PC-3 (cell line): ENCODE measurements at regions not wholly inside any gene's neighbourhood (a gene's known extent, or its start where the extent isn't known, plus 50 kb on each side); places are given as distances from the start of the nearest gene placed in this dataset.

Source experiments
- ATAC-seq: fragments of 200-7000 bp; cut with Tn5 transposase; 2 replicates; pipeline ENCODE4 v1.9.1; 2020; ENCODE audit warnings: mild to moderate bottlenecking, moderate library complexity
- BruUV-seq: library from RNA; stranded (reverse); fragments of 400-500 nt; replicated peaks from 2 replicates; lab custom pipeline; 2021; lab: Mats Ljungman, UMichigan
- CTCF ChIA-PET: fragments of 300-600 bp; sonication (Branson Sonifier 250); formaldehyde crosslinking; loops from one replicate; lab custom pipeline; 2022; ENCODE audit warnings: antibody characterized with exemption; lab: Charles Lee
- POLR2A ChIA-PET: fragments of 300-600 bp; sonication (Branson Sonifier 250); formaldehyde crosslinking; loops from one replicate; lab custom pipeline; 2022; ENCODE audit warnings: antibody characterized with exemption; ENCODE audit not compliant: unreplicated experiment; lab: Charles Lee
- DNase-seq: peaks from one replicate; pipeline ENCODE4 v3.0.0-alpha.2; 2015
- H2AFZ ChIP-seq: fragments of 300-600 bp; sonication (generic); 2 replicates; pipeline ENCODE4 v1.6.0; 2016; ENCODE audit warnings: antibody characterized with exemption, low read length
- H3F3A ChIP-seq: fragments of 300-600 bp; sonication (generic); one replicate; pipeline ENCODE4 v1.6.0; 2017; ENCODE audit warnings: antibody characterized with exemption, low read length, control low read depth, mild to moderate bottlenecking; ENCODE audit not compliant: unreplicated experiment
- H3K27ac ChIP-seq: fragments of 300-600 bp; sonication (generic); 2 replicates; pipeline ENCODE4 v1.5.1; 2016; ENCODE audit warnings: mild to moderate bottlenecking, low read length
- H3K27me3 ChIP-seq: fragments of 300-600 bp; sonication (generic); 2 replicates; pipeline ENCODE4 v1.6.1; 2016; ENCODE audit warnings: low read length, mixed read lengths
- H3K36me3 ChIP-seq: fragments of 300-600 bp; sonication (generic); 2 replicates; pipeline ENCODE4 v1.6.1; 2016; ENCODE audit warnings: low read depth, mixed run types, low read length, mixed read lengths
- H3K4me1 ChIP-seq: fragments of 300-600 bp; sonication (generic); 2 replicates; pipeline ENCODE4 v1.5.1; 2016; ENCODE audit warnings: low read length; ENCODE audit not compliant: insufficient read depth
- H3K4me2 ChIP-seq: fragments of 300-600 bp; sonication (generic); 2 replicates; pipeline ENCODE4 v1.6.0; 2016; ENCODE audit warnings: low read length
- H3K4me3 ChIP-seq: fragments of 300-600 bp; sonication (generic); 2 replicates; pipeline ENCODE4 v1.5.1; 2016; ENCODE audit warnings: mild to moderate bottlenecking, low read length, mixed read lengths
- H3K79me2 ChIP-seq: fragments of 300-600 bp; sonication (generic); 2 replicates; pipeline ENCODE4 v1.6.1; 2017; ENCODE audit warnings: low read length, mixed read lengths
- H3K9ac ChIP-seq: fragments of 300-600 bp; sonication (generic); 2 replicates; pipeline ENCODE4 v1.6.0; 2016; ENCODE audit warnings: mild to moderate bottlenecking, low read length
- H3K9me2 ChIP-seq: fragments of 300-600 bp; sonication (generic); replicated peaks from 2 replicates; pipeline ENCODE4 v1.6.1; 2016; ENCODE audit warnings: mixed run types, low read length, mixed read lengths
- H3K9me3 ChIP-seq: fragments of 300-600 bp; sonication (generic); 2 replicates; pipeline ENCODE4 v1.6.1; 2016; ENCODE audit warnings: low read length, mixed read lengths
- H4K20me1 ChIP-seq: fragments of 300-600 bp; sonication (generic); 2 replicates; pipeline ENCODE4 v1.6.1; 2016; ENCODE audit warnings: low read length, mixed read lengths
- CTCF ChIP-seq: fragments of 300-600 bp; sonication (generic); conservative IDR thresholded peaks from 2 replicates; pipeline ENCODE4 v1.5.1; 2017; ENCODE audit warnings: antibody characterized with exemption, low read depth, mild to moderate bottlenecking, low read length
- EZH2 ChIP-seq: fragments of 300-600 bp; sonication (generic); IDR thresholded peaks from one replicate; pipeline ENCODE4 v1.6.1; 2017; ENCODE audit warnings: antibody characterized with exemption, mild to moderate bottlenecking, low read length; ENCODE audit not compliant: unreplicated experiment
- EZH2phosphoT487 ChIP-seq: fragments of 300-600 bp; sonication (generic); IDR thresholded peaks from 2 replicates; pipeline ENCODE4 v1.6.1; 2018; ENCODE audit warnings: mild to moderate bottlenecking, antibody characterized with exemption, low read length, borderline replicate concordance
- intact Hi-C: fragments of 100-400 bp; cut with micrococcal nuclease; formaldehyde crosslinking; loops from 2 replicates; pipeline ENCODE4 v1.9.0; 2023

- Histone ChIP-seq H3K36me3 (no peaks in the 10 kb centered on the region), H3K9ac (no peak overlapping the region), H3K9me3 (no peaks in the 10 kb centered on the region), H3K9me2 (no peaks in the 10 kb centered on the region), H3K27ac (no peak overlapping the region), H2AFZ (no peak overlapping the region), H3F3A (no peaks in the 10 kb centered on the region), H4K20me1 (no peaks in the 10 kb centered on the region), H3K79me2 (no peaks in the 10 kb centered on the region), H3K27me3 (peaks cover 41% of the 10 kb centered on the region), H3K4me2 (no peak overlapping the region), H3K4me3 (no peak overlapping the region), H3K4me1 (no peaks in the 10 kb centered on the region)
- ChIA-PET CTCF (no interaction called here), POLR2A (no interaction called here)
- no TSS peak for BruUV-seq
- TF ChIP-seq CTCF = no peak
- TF ChIP-seq EZH2 = no peak
- no peak for TF ChIP-seq EZH2phosphoT487
- DNase-seq = no peak
- intact Hi-C loops = no loop called here
- no peak for ATAC-seq
Observed at GRCh38 chr1:36557041-36558000, 74.6 kb upstream of the CSF3R start.

GRCh38 chr1:36555041-36555440 is 72.3 kb upstream of the CSF3R start:
- H3K27me3 ChIP-seq = peaks cover 53% of the 10 kb centered on the region
- no peaks in the 10 kb centered on the region for H3K79me2 ChIP-seq
- H3K4me1 ChIP-seq = no peaks in the 10 kb centered on the region
- H3K4me3 ChIP-seq = no peak overlapping the region
- no peaks in the 10 kb centered on the region for H3F3A ChIP-seq
- no TSS peak for BruUV-seq
- ATAC-seq (no peak), DNase-seq (no peak)
- no peaks in the 10 kb centered on the region for H3K9me2 ChIP-seq
- no peaks in the 10 kb centered on the region for H3K9me3 ChIP-seq
- H3K9ac ChIP-seq = no peak overlapping the region
- ChIA-PET POLR2A (no interaction called here), CTCF (no interaction called here)
- H3K27ac ChIP-seq = no peak overlapping the region
- no peak overlapping the region for H2AFZ ChIP-seq
- no peak overlapping the region for H3K4me2 ChIP-seq
- no peak for TF ChIP-seq EZH2phosphoT487
- TF ChIP-seq CTCF = no peak
- TF ChIP-seq EZH2 = no peak
- intact Hi-C loops = no loop called here
- H3K36me3 ChIP-seq = no peaks in the 10 kb centered on the region
- H4K20me1 ChIP-seq = no peaks in the 10 kb centered on the region

GRCh38 chr1:36554323-36554628 is 71.6 kb upstream of the CSF3R start:
- POLR2A ChIA-PET = no interaction called here
- no peak for DNase-seq

More at GRCh38 chr1:36554323-36554628, 71.6 kb upstream of the CSF3R start:
- no peaks in the 10 kb centered on the region for H3K9me2 ChIP-seq
- H3K36me3 ChIP-seq = no peaks in the 10 kb centered on the region
- no peaks in the 10 kb centered on the region for H4K20me1 ChIP-seq
- no peaks in the 10 kb centered on the region for H3F3A ChIP-seq
- CTCF ChIA-PET = no interaction called here
- H2AFZ ChIP-seq = no peak overlapping the region
- H3K4me1 ChIP-seq = no peaks in the 10 kb centered on the region
- intact Hi-C loops = no loop called here
- H3K27me3 ChIP-seq = peaks cover 53% of the 10 kb centered on the region
- H3K27ac ChIP-seq = no peak overlapping the region
- H3K9me3 ChIP-seq = no peaks in the 10 kb centered on the region
- no peaks in the 10 kb centered on the region for H3K79me2 ChIP-seq
- BruUV-seq = no TSS peak
- no peak overlapping the region for H3K4me2 ChIP-seq
- H3K9ac ChIP-seq = no peak overlapping the region
- TF ChIP-seq EZH2 (no peak), EZH2phosphoT487 (no peak)
- H3K4me3 ChIP-seq = no peak overlapping the region
- no peak for ATAC-seq
